Panc1 (cell line): ENCODE measurements at regions not wholly inside any gene's neighbourhood (a gene's known extent, or its start where the extent isn't known, plus 50 kb on each side); places are given as distances from the start of the nearest gene placed in this dataset.

Source experiments
- ATAC-seq: fragments of 200-7000 bp; cut with Tn5 transposase; 2 replicates; pipeline ENCODE4 v1.9.1; 2020; ENCODE audit warnings: mild to moderate bottlenecking, moderate library complexity
- BruUV-seq: library from RNA; stranded (reverse); fragments of 400-500 nt; replicated peaks from 2 replicates; lab custom pipeline; 2021; lab: Mats Ljungman, UMichigan
- CTCF ChIA-PET: fragments of 300-600 bp; sonication (Branson Sonifier 250); formaldehyde crosslinking; loops from one replicate; lab custom pipeline; 2022; ENCODE audit warnings: antibody characterized with exemption; lab: Charles Lee
- POLR2A ChIA-PET: fragments of 300-600 bp; sonication (Branson Sonifier 250); formaldehyde crosslinking; loops from one replicate; lab custom pipeline; 2022; ENCODE audit warnings: antibody characterized with exemption; lab: Charles Lee
- DNase-seq: peaks from one replicate; pipeline ENCODE4 v3.0.0-alpha.2; 2010; ENCODE audit warnings: low read depth, low spot score
- H3K27ac ChIP-seq: 2 replicates; pipeline ENCODE4 v1.5.1; 2011; ENCODE audit warnings: mild to moderate bottlenecking, low read length, inconsistent platforms
- H3K27me3 ChIP-seq: fragments of 200-500 bp; sonication (Bioruptor generic); 2 replicates; pipeline ENCODE4 v1.6.0; 2014; ENCODE audit warnings: low read length, inconsistent platforms; ENCODE audit not compliant: control insufficient read depth, insufficient read depth
- H3K36me3 ChIP-seq: fragments of 200-500 bp; sonication (Bioruptor generic); 2 replicates; pipeline ENCODE4 v1.5.1; 2014; ENCODE audit warnings: inconsistent platforms, mild to moderate bottlenecking, low read length, moderate library complexity; ENCODE audit not compliant: control insufficient read depth, insufficient read depth
- H3K4me1 ChIP-seq: 2 replicates; pipeline ENCODE4 v1.5.1; 2011; ENCODE audit warnings: inconsistent platforms, mild to moderate bottlenecking, low read length, moderate library complexity; ENCODE audit not compliant: control insufficient read depth, insufficient read depth
- H3K4me3 ChIP-seq, 2 experiments: 2 replicates each; pipeline ENCODE4 v1.5.1; 2011 to 2012; ENCODE audit warnings: low read depth in 2 of 2, low read length in 2 of 2, mild to moderate bottlenecking in 2 of 2, inconsistent platforms in 1 of 2, moderate library complexity in 1 of 2
- H3K9me3 ChIP-seq: fragments of 200-500 bp; sonication (Bioruptor generic); 2 replicates; pipeline ENCODE4 v1.5.1; 2014; ENCODE audit warnings: low read depth, mild to moderate bottlenecking, inconsistent platforms, low read length, moderate library complexity; ENCODE audit not compliant: control insufficient read depth, insufficient read depth
- POLR2AphosphoS5 ChIP-seq: IDR thresholded peaks from 2 replicates; pipeline ENCODE4 v1.6.1; 2012; ENCODE audit warnings: mild to moderate bottlenecking, low read depth, low read length, moderate library complexity
- SIN3A ChIP-seq: IDR thresholded peaks from 2 replicates; pipeline ENCODE4 v1.6.1; 2012; ENCODE audit warnings: low read depth, mild to moderate bottlenecking, low read length, moderate library complexity, borderline replicate concordance; ENCODE audit not compliant: insufficient read depth
- TCF7L2 ChIP-seq: IDR thresholded peaks from 2 replicates; pipeline ENCODE4 v1.6.1; 2011; ENCODE audit warnings: mild to moderate bottlenecking, low read depth, low read length, inconsistent platforms
- in situ Hi-C: cut with HindIII; loops from 2 replicates; pipeline ENCODE4 v1.10.0; 2016; ENCODE audit warnings: low sequenced_read_pairs, low pct_unique_long_range_greater_than_20kb
- intact Hi-C: fragments of 100-400 bp; cut with micrococcal nuclease; formaldehyde crosslinking; loops from one replicate; pipeline ENCODE4 v1.10.0; 2022; ENCODE audit not compliant: unreplicated experiment
- TF ChIP-seq, protein P1 (sequence below), 2 experiments: IDR thresholded peaks; 2 replicates each; pipeline ENCODE4 v1.6.1; 2011 to 2012; ENCODE audit warnings: low read depth in 2 of 2, control low read depth in 1 of 2, low read length in 1 of 2, mild to moderate bottlenecking in 1 of 2, moderate library complexity in 1 of 2; ENCODE audit not compliant: insufficient read depth in 1 of 2
- TF ChIP-seq, protein P2 (sequence below): fragments of 450-650 bp; IDR thresholded peaks from 2 replicates; pipeline ENCODE4 v1.5.1; 2017; ENCODE audit warnings: mild to moderate bottlenecking

DNA sequence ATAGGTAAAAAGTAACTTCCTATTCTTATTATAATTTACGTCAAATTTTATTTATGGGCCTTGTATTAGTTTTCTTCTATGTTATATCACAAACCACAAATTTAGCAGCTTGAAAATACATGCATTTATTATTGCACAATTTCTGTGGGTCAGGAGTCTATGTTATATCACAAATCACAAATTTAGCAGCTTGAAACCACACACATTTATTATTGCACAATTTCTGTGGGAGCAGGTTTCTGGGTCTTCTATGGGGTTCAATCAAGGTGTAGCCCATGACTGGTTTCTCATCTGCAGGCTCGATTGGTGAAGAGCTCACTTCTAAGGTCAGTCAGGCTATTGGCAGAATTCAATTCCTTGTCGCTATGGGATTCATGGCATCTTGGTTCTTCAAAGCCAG lies 332.7 kb upstream of the HAND2 start:
- no peak overlapping the region for H3K4me3 ChIP-seq
- BruUV-seq, result no TSS peak
- CTCF ChIA-PET, result no interaction called here
- no peaks in the 10 kb centered on the region for H3K4me1 ChIP-seq
- intact Hi-C loops, result no loop called here
- TF ChIP-seq, protein P1, sequence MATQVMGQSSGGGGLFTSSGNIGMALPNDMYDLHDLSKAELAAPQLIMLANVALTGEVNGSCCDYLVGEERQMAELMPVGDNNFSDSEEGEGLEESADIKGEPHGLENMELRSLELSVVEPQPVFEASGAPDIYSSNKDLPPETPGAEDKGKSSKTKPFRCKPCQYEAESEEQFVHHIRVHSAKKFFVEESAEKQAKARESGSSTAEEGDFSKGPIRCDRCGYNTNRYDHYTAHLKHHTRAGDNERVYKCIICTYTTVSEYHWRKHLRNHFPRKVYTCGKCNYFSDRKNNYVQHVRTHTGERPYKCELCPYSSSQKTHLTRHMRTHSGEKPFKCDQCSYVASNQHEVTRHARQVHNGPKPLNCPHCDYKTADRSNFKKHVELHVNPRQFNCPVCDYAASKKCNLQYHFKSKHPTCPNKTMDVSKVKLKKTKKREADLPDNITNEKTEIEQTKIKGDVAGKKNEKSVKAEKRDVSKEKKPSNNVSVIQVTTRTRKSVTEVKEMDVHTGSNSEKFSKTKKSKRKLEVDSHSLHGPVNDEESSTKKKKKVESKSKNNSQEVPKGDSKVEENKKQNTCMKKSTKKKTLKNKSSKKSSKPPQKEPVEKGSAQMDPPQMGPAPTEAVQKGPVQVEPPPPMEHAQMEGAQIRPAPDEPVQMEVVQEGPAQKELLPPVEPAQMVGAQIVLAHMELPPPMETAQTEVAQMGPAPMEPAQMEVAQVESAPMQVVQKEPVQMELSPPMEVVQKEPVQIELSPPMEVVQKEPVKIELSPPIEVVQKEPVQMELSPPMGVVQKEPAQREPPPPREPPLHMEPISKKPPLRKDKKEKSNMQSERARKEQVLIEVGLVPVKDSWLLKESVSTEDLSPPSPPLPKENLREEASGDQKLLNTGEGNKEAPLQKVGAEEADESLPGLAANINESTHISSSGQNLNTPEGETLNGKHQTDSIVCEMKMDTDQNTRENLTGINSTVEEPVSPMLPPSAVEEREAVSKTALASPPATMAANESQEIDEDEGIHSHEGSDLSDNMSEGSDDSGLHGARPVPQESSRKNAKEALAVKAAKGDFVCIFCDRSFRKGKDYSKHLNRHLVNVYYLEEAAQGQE (IDR thresholded peaks at IDR 0.05; ENCODE audit: insufficient read depth in 1 of 2, low read depth in 2 of 2, low read length in 1 of 2), result no peak
- TF ChIP-seq POLR2AphosphoS5, result no peak
- TF ChIP-seq SIN3A, result no peak
- POLR2A ChIA-PET, result no interaction called here
- H3K27ac ChIP-seq, result no peak overlapping the region
- H3K27me3 ChIP-seq, result no peaks in the 10 kb centered on the region
- no peaks in the 10 kb centered on the region for H3K9me3 ChIP-seq
- in situ Hi-C loops, result no loop called here
- no peaks in the 10 kb centered on the region for H3K36me3 ChIP-seq
- DNase-seq, result no peak
- ATAC-seq, result no peak

DNA sequence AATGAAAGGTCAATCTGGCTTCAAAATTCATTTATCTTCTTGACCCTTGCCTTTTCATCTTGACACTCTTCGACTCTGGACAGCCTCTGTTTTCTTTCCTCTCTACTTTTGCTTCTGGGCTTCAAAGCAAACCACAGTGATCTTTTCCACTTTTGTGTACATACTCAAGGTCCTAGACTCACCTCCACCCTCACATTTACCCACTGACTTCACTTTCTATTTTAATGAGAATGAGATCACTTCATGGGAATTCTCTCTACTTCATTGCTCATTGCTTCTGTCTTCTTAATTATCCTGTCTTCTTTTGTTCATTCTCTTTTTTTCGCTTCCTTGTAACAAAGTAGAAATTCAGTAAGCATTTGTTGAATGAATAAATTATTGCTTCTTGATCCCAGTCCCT lies 330.1 kb upstream of the HAND2 start:
- H3K4me3 ChIP-seq, result no peak overlapping the region
- DNase-seq (no peak), ATAC-seq (no peak)
- ChIA-PET CTCF (no interaction called here), POLR2A (no interaction called here)
- no peaks in the 10 kb centered on the region for H3K27me3 ChIP-seq
- no peaks in the 10 kb centered on the region for H3K4me1 ChIP-seq
- intact Hi-C loops, result no loop called here
- no peaks in the 10 kb centered on the region for H3K9me3 ChIP-seq
- in situ Hi-C loops, result no loop called here
- H3K36me3 ChIP-seq, result no peaks in the 10 kb centered on the region
- no TSS peak for BruUV-seq
- TF ChIP-seq, protein P1 (IDR thresholded peaks at IDR 0.05; ENCODE audit: insufficient read depth in 1 of 2, low read depth in 2 of 2, low read length in 1 of 2), result no peak
- H3K27ac ChIP-seq, result no peak overlapping the region

DNA sequence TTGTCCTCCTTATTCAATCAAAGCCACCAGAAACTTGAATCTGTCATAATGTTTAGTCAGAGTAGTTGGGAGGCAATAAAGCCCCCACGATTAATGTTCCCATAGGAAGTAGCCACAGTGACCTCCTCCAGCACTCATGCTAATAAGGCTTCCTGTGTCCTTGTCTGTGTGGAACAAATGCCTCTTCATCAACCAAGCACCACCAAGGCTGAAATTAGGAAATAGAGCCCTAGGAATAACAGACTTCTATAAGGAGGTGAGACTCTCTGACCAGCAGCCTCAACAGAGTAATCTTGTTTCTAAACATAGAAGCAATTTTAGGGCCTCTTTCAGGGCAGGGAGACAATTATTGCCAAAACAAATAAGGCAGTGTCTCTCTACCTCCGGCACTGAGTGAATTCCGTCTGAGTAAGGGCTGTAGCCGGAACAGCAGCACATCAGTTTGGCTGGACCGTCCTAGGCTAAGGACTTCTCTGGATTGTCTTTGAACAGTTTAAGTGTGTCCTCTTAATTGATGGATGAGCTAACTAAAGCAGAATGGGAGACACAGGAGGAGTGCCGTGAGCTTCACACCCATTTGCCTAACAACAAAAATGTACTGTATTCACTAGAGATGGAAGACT lies 329.2 kb upstream of the HAND2 start:
- Histone ChIP-seq H3K9me3 (no peaks in the 10 kb centered on the region), H3K4me3 (no peak overlapping the region), H3K27ac (no peak overlapping the region), H3K36me3 (no peaks in the 10 kb centered on the region), H3K27me3 (no peaks in the 10 kb centered on the region), H3K4me1 (no peaks in the 10 kb centered on the region)
- no peak for DNase-seq
- no TSS peak for BruUV-seq
- in situ Hi-C loops, result no loop called here
- ChIA-PET POLR2A (no interaction called here), CTCF (no interaction called here)
- ATAC-seq, result no peak
- intact Hi-C loops, result no loop called here
- TF ChIP-seq SIN3A, result no peak
- no peak for TF ChIP-seq TCF7L2
- TF ChIP-seq, protein P2, sequence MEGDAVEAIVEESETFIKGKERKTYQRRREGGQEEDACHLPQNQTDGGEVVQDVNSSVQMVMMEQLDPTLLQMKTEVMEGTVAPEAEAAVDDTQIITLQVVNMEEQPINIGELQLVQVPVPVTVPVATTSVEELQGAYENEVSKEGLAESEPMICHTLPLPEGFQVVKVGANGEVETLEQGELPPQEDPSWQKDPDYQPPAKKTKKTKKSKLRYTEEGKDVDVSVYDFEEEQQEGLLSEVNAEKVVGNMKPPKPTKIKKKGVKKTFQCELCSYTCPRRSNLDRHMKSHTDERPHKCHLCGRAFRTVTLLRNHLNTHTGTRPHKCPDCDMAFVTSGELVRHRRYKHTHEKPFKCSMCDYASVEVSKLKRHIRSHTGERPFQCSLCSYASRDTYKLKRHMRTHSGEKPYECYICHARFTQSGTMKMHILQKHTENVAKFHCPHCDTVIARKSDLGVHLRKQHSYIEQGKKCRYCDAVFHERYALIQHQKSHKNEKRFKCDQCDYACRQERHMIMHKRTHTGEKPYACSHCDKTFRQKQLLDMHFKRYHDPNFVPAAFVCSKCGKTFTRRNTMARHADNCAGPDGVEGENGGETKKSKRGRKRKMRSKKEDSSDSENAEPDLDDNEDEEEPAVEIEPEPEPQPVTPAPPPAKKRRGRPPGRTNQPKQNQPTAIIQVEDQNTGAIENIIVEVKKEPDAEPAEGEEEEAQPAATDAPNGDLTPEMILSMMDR, result no peak
